CD4-positive, CD25-positive, alpha-beta regulatory T cell (primary cell): ENCODE measurements at regions not wholly inside any gene's neighbourhood (a gene's known extent, or its start where the extent isn't known, plus 50 kb on each side); places are given as distances from the start of the nearest gene placed in this dataset.

Experiments
- ATAC-seq, 2 donors: fragments of 150-1000 bp; cut with Tn5 transposase; one replicate each; pipeline ENCODE4 v1.10.0; 2021; ENCODE audit warnings: low read depth in 2 of 2, moderate number of reproducible peaks in 2 of 2, moderate library complexity in 1 of 2
- DNase-seq, 3 donors: peaks; one replicate each; pipeline versions ENCODE4 v3.0.0 to v3.0.0-alpha.2; 2012 to 2022; ENCODE audit warnings: mixed read lengths in 1 of 3
- H3K27ac ChIP-seq: one replicate; pipeline ENCODE4 v1.7.0; 2013; ENCODE audit warnings: mild to moderate bottlenecking, low read length; ENCODE audit not compliant: insufficient read depth, poor library complexity, severe bottlenecking
- H3K27me3 ChIP-seq: one replicate; pipeline ENCODE4 v1.7.0; 2013; ENCODE audit warnings: low read length; ENCODE audit not compliant: control insufficient read depth, insufficient read depth
- H3K36me3 ChIP-seq: one replicate; pipeline ENCODE4 v1.7.0; 2013; ENCODE audit warnings: mild to moderate bottlenecking, low read length, moderate library complexity; ENCODE audit not compliant: control insufficient read depth, insufficient read depth
- H3K4me1 ChIP-seq: 2 replicates; pipeline ENCODE4 v1.7.0; 2013; ENCODE audit warnings: mild to moderate bottlenecking, low read length; ENCODE audit not compliant: insufficient read depth, control insufficient read depth, poor library complexity, severe bottlenecking
- H3K4me3 ChIP-seq: one replicate; pipeline ENCODE4 v1.7.0; 2013; ENCODE audit warnings: low read depth, mild to moderate bottlenecking, low read length, moderate library complexity
- H3K9me3 ChIP-seq, 2 experiments: 1 replicate in 1 of 2; 2 replicates in 1 of 2; pipeline ENCODE4 v1.7.0; 2013; ENCODE audit warnings: low read length in 2 of 2, mild to moderate bottlenecking in 1 of 2, moderate library complexity in 1 of 2; ENCODE audit not compliant: control insufficient read depth in 2 of 2
- H3K27ac Mint-ChIP-seq, 3 donors: one replicate each; pipeline ENCODE4 v1.8.0; 2020 to 2022; ENCODE audit warnings: mild to moderate bottlenecking in 3 of 3, mixed read lengths in 3 of 3, moderate library complexity in 2 of 3
- H3K27me3 Mint-ChIP-seq: one replicate; pipeline ENCODE4 v1.8.0; 2022; ENCODE audit warnings: mild to moderate bottlenecking, mixed read lengths
- H3K36me3 Mint-ChIP-seq: one replicate; pipeline ENCODE4 v1.8.0; 2020; ENCODE audit warnings: mixed read lengths
- H3K4me1 Mint-ChIP-seq, 4 donors: one replicate each; pipeline ENCODE4 v1.8.0; 2020 to 2022; ENCODE audit warnings: mixed read lengths in 4 of 4, mild to moderate bottlenecking in 1 of 4
- H3K4me3 Mint-ChIP-seq, 4 donors: one replicate each; pipeline ENCODE4 v1.8.0; 2020 to 2022; ENCODE audit warnings: mild to moderate bottlenecking in 4 of 4, mixed read lengths in 4 of 4, moderate library complexity in 3 of 4
- H3K9me3 Mint-ChIP-seq, 7 donors: one replicate each; pipeline ENCODE4 v1.8.0; 2020 to 2022; ENCODE audit warnings: mixed read lengths in 7 of 7, mild to moderate bottlenecking in 3 of 7, moderate library complexity in 2 of 7

- no peak for DNase-seq
- Mint-ChIP-seq H3K27me3 (no peaks in the 10 kb centered on the region), H3K36me3 (no peaks in the 10 kb centered on the region), H3K9me3 (peaks cover 0 to 21% (median 10%) of the 10 kb centered on the region in 7 donors), H3K4me3 (no peak overlapping the region), H3K27ac (no peak overlapping the region), H3K4me1 (no peaks in the 10 kb centered on the region)
- Histone ChIP-seq H3K36me3 (no peaks in the 10 kb centered on the region), H3K4me1 (no peaks in the 10 kb centered on the region), H3K4me3 (no peak overlapping the region), H3K27ac (no peak overlapping the region), H3K9me3 (peaks cover 2 to 14% of the 10 kb centered on the region in 2 experiments), H3K27me3 (no peaks in the 10 kb centered on the region)
- ATAC-seq = no peak
Observed at GRCh38 chr1:104932949-104933679, 1183.4 kb downstream of the AMY1C start.

GRCh38 chr1:104933846-104934245, 1184.1 kb downstream of the AMY1C start:
- DNase-seq (no peak), ATAC-seq (no peak)
- Histone ChIP-seq H3K9me3 (peaks cover 2 to 7% of the 10 kb centered on the region in 2 experiments), H3K27ac (no peak overlapping the region), H3K4me3 (no peak overlapping the region), H3K36me3 (no peaks in the 10 kb centered on the region), H3K27me3 (no peaks in the 10 kb centered on the region), H3K4me1 (no peaks in the 10 kb centered on the region)
- Mint-ChIP-seq H3K9me3 (peaks cover 0 to 21% (median 10%) of the 10 kb centered on the region in 7 donors), H3K36me3 (no peaks in the 10 kb centered on the region), H3K27ac (no peak overlapping the region), H3K4me1 (no peaks in the 10 kb centered on the region), H3K27me3 (no peaks in the 10 kb centered on the region), H3K4me3 (no peak overlapping the region)

- ATAC-seq = no peak
- Histone ChIP-seq H3K9me3 (peaks cover 0 to 4% of the 10 kb centered on the region in 2 experiments), H3K4me3 (no peak overlapping the region), H3K27ac (no peak overlapping the region), H3K27me3 (no peaks in the 10 kb centered on the region), H3K4me1 (no peaks in the 10 kb centered on the region), H3K36me3 (no peaks in the 10 kb centered on the region)
- no peak overlapping the region for H3K27ac Mint-ChIP-seq
- no peak for DNase-seq
- no peaks in the 10 kb centered on the region for H3K36me3 Mint-ChIP-seq
- peaks cover 0 to 15% (median 6%) of the 10 kb centered on the region in 7 donors for H3K9me3 Mint-ChIP-seq
- H3K4me3 Mint-ChIP-seq = no peak overlapping the region
- no peaks in the 10 kb centered on the region for H3K4me1 Mint-ChIP-seq
- no peaks in the 10 kb centered on the region for H3K27me3 Mint-ChIP-seq
Observed at GRCh38 chr1:104945406-104945805, 1195.7 kb downstream of the AMY1C start.

- Histone ChIP-seq H3K27ac (no peak overlapping the region), H3K36me3 (no peaks in the 10 kb centered on the region), H3K27me3 (no peaks in the 10 kb centered on the region), H3K4me1 (no peaks in the 10 kb centered on the region), H3K9me3 (peaks cover 0 to 4% of the 10 kb centered on the region in 2 experiments), H3K4me3 (no peak overlapping the region)
- Mint-ChIP-seq H3K27ac (no peak overlapping the region), H3K27me3 (no peaks in the 10 kb centered on the region), H3K36me3 (no peaks in the 10 kb centered on the region), H3K9me3 (peaks cover 2 to 12% (median 6%) of the 10 kb centered on the region in 7 donors), H3K4me1 (no peaks in the 10 kb centered on the region), H3K4me3 (no peak overlapping the region)
- DNase-seq (no peak), ATAC-seq (no peak)
Observed at GRCh38 chr1:104946558-104947210, 1197.0 kb downstream of the AMY1C start.

GRCh38 chr1:104953555-104953954, 1203.9 kb downstream of the AMY1C start:
- Mint-ChIP-seq H3K27me3 (no peaks in the 10 kb centered on the region), H3K4me3 (no peak overlapping the region), H3K4me1 (no peaks in the 10 kb centered on the region), H3K27ac (no peak overlapping the region), H3K36me3 (no peaks in the 10 kb centered on the region), H3K9me3 (peaks cover 0 to 8% (median 4%) of the 10 kb centered on the region in 7 donors)
- Histone ChIP-seq H3K27ac (no peak overlapping the region), H3K36me3 (no peaks in the 10 kb centered on the region), H3K9me3 (no peaks in the 10 kb centered on the region), H3K27me3 (no peaks in the 10 kb centered on the region), H3K4me1 (no peaks in the 10 kb centered on the region), H3K4me3 (no peak overlapping the region)
- ATAC-seq = no peak
- no peak for DNase-seq

- Histone ChIP-seq H3K9me3 (peaks cover 0 to 3% of the 10 kb centered on the region in 2 experiments), H3K36me3 (no peaks in the 10 kb centered on the region), H3K27ac (no peak overlapping the region), H3K4me1 (no peaks in the 10 kb centered on the region), H3K4me3 (no peak overlapping the region), H3K27me3 (no peaks in the 10 kb centered on the region)
- ATAC-seq (no peak), DNase-seq (no peak)
- Mint-ChIP-seq H3K9me3 (peaks cover 0 to 16% (median 4%) of the 10 kb centered on the region in 7 donors), H3K36me3 (no peaks in the 10 kb centered on the region), H3K27me3 (no peaks in the 10 kb centered on the region), H3K4me1 (no peaks in the 10 kb centered on the region), H3K4me3 (no peak overlapping the region), H3K27ac (no peak overlapping the region)
Observed at GRCh38 chr1:104973516-104973915, 1223.8 kb downstream of the AMY1C start.

- Mint-ChIP-seq H3K27me3 (no peaks in the 10 kb centered on the region), H3K9me3 (peaks cover 0 to 18% (median 1%) of the 10 kb centered on the region in 7 donors), H3K4me3 (no peak overlapping the region), H3K27ac (no peak overlapping the region), H3K36me3 (no peaks in the 10 kb centered on the region), H3K4me1 (no peaks in the 10 kb centered on the region)
- H3K4me1 ChIP-seq = no peaks in the 10 kb centered on the region
- no peak for DNase-seq
- H3K27ac ChIP-seq = no peak overlapping the region
- no peak overlapping the region for H3K4me3 ChIP-seq
- no peaks in the 10 kb centered on the region for H3K36me3 ChIP-seq
- no peaks in the 10 kb centered on the region for H3K27me3 ChIP-seq
- peaks cover 5 to 11% of the 10 kb centered on the region in 2 experiments for H3K9me3 ChIP-seq
- ATAC-seq = no peak
Observed at GRCh38 chr1:104979651-104980050, 1230.0 kb downstream of the AMY1C start.

- Mint-ChIP-seq H3K9me3 (peaks cover under 1 to 16% (median 4%) of the 10 kb centered on the region in 7 donors), H3K4me3 (no peak overlapping the region), H3K36me3 (no peaks in the 10 kb centered on the region), H3K4me1 (no peaks in the 10 kb centered on the region), H3K27ac (peak overlapping the region in 1 of 3 donors; percentile 35), H3K27me3 (no peaks in the 10 kb centered on the region)
- no peak for DNase-seq
- Histone ChIP-seq H3K4me1 (no peaks in the 10 kb centered on the region), H3K4me3 (no peak overlapping the region), H3K27ac (no peak overlapping the region), H3K36me3 (no peaks in the 10 kb centered on the region), H3K9me3 (no peaks in the 10 kb centered on the region), H3K27me3 (no peaks in the 10 kb centered on the region)
- ATAC-seq = no peak
Observed at GRCh38 chr1:104987210-104987609, 1237.5 kb downstream of the AMY1C start.
